Lower leg skin (tissue), 3 donors: ENCODE measurements at regions not wholly inside any gene's neighbourhood (a gene's known extent, or its start where the extent isn't known, plus 50 kb on each side); places are given as distances from the start of the nearest gene placed in this dataset.

Experiments used
- POLR2A ChIP-seq, 2 donors: fragments of 450-650 bp; IDR thresholded peaks; one replicate each; pipeline ENCODE4 v1.6.1; 2016 to 2017; ENCODE audit warnings: antibody characterized with exemption in 2 of 2, mild to moderate bottlenecking in 1 of 2, moderate library complexity in 1 of 2
- TF ChIP-seq, protein P1 (sequence below), 3 donors: fragments of 450-650 bp; IDR thresholded peaks; one replicate each; pipeline ENCODE4 v1.5.1; 2016; ENCODE audit warnings: antibody characterized with exemption in 3 of 3, mild to moderate bottlenecking in 3 of 3, moderate library complexity in 2 of 3

DNA sequence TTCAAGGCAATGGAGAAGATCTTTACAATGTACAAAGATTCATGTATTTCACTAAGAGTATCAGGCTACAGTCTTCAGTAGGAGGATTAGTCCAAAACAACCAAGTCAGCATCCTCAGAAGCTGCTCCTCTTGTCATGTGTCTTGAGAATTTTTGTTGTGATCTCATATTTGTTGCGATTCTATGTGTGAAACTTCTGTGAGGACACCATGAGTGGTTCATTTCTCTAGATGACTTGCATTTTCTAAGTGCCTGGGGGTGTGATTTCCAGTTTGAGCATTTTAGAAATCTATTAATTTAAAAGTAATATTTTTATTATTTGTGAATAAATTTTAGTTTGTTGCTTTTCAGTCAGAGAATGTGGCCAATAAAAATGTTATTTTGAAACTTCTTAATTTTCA, 94.5 kb downstream of the RAP2A start:
- TF ChIP-seq, protein P1, sequence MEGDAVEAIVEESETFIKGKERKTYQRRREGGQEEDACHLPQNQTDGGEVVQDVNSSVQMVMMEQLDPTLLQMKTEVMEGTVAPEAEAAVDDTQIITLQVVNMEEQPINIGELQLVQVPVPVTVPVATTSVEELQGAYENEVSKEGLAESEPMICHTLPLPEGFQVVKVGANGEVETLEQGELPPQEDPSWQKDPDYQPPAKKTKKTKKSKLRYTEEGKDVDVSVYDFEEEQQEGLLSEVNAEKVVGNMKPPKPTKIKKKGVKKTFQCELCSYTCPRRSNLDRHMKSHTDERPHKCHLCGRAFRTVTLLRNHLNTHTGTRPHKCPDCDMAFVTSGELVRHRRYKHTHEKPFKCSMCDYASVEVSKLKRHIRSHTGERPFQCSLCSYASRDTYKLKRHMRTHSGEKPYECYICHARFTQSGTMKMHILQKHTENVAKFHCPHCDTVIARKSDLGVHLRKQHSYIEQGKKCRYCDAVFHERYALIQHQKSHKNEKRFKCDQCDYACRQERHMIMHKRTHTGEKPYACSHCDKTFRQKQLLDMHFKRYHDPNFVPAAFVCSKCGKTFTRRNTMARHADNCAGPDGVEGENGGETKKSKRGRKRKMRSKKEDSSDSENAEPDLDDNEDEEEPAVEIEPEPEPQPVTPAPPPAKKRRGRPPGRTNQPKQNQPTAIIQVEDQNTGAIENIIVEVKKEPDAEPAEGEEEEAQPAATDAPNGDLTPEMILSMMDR (IDR thresholded peaks at IDR 0.05) = no peak
- TF ChIP-seq POLR2A (IDR thresholded peaks at IDR 0.05) = no peak
